Sigmoid colon (tissue), 4 donors: ENCODE measurements at regions not wholly inside any gene's neighbourhood (a gene's known extent, or its start where the extent isn't known, plus 50 kb on each side); places are given as distances from the start of the nearest gene placed in this dataset.
A peak's percentile ranks its signal among the peaks of the same experiment; 100 is the strongest.

Source experiments
- EP300 ChIP-seq, 4 donors: sonication (generic); formaldehyde crosslinking; IDR thresholded peaks; one replicate each; pipeline ENCODE4 v1.6.1; 2017; ENCODE audit warnings: antibody characterized with exemption in 4 of 4
- POLR2A ChIP-seq, 2 donors: fragments of 450-650 bp; IDR thresholded peaks; one replicate each; pipeline ENCODE4 v1.6.1; 2016; ENCODE audit warnings: antibody characterized with exemption in 2 of 2, mild to moderate bottlenecking in 2 of 2, moderate library complexity in 2 of 2
- POLR2AphosphoS5 ChIP-seq, 4 donors: sonication (generic); formaldehyde crosslinking; IDR thresholded peaks; one replicate each; pipeline ENCODE4 v1.6.1; 2017; ENCODE audit warnings: antibody characterized with exemption in 4 of 4
- TF ChIP-seq, protein P1 (sequence below), 4 experiments: fragments of 450-650 bp in 3 of 4; fragments of 200-600 bp in 1 of 4; IDR thresholded peaks; one replicate each; pipeline ENCODE4 v1.5.1; 2016 to 2019; ENCODE audit warnings: antibody characterized with exemption in 4 of 4, mild to moderate bottlenecking in 3 of 4, moderate library complexity in 2 of 4

DNA sequence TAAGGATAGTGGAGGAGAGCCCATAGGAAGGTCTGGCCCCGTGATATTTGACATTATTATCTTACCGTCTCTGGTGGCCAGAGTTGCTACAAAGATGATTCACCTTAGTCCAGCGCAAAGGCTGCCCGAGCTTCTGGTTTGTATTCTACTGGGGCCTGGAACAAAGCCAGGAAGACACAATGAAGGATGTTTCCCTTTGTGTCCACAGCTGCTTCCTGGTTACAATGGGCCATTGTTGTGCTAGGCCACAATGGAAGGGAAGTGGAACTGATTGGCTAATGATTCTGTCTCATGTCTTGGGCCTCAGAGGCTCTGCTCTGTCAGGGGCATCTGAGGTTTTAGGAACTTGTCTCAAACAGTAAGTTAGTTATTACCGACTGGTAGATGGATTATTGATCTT lies 132.2 kb downstream of the TDRD15 start:
- TF ChIP-seq, protein P1, sequence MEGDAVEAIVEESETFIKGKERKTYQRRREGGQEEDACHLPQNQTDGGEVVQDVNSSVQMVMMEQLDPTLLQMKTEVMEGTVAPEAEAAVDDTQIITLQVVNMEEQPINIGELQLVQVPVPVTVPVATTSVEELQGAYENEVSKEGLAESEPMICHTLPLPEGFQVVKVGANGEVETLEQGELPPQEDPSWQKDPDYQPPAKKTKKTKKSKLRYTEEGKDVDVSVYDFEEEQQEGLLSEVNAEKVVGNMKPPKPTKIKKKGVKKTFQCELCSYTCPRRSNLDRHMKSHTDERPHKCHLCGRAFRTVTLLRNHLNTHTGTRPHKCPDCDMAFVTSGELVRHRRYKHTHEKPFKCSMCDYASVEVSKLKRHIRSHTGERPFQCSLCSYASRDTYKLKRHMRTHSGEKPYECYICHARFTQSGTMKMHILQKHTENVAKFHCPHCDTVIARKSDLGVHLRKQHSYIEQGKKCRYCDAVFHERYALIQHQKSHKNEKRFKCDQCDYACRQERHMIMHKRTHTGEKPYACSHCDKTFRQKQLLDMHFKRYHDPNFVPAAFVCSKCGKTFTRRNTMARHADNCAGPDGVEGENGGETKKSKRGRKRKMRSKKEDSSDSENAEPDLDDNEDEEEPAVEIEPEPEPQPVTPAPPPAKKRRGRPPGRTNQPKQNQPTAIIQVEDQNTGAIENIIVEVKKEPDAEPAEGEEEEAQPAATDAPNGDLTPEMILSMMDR (IDR thresholded peaks at IDR 0.05): no peak
- TF ChIP-seq POLR2A (IDR thresholded peaks at IDR 0.05): no peak
- TF ChIP-seq POLR2AphosphoS5 (IDR thresholded peaks at IDR 0.05): peak in 1 of 4 donors; percentile 43
- no peak for TF ChIP-seq EP300 (IDR thresholded peaks at IDR 0.05)
